Mesothelial cell of epicardium (in vitro differentiated cells): ENCODE measurements at regions not wholly inside any gene's neighbourhood (a gene's known extent, or its start where the extent isn't known, plus 50 kb on each side); places are given as distances from the start of the nearest gene placed in this dataset.

ENCODE experiments used
- DNase-seq, 2 experiments: peaks; one replicate each; pipeline ENCODE4 v3.0.0; 2021; ENCODE audit warnings: low spot score in 2 of 2; ENCODE audit not compliant: unreplicated experiment in 2 of 2
- H3K27ac Mint-ChIP-seq: 2 replicates; pipeline ENCODE4 v1.8.0; 2021; ENCODE audit warnings: mixed read lengths
- H3K27me3 Mint-ChIP-seq: 2 replicates; pipeline ENCODE4 v1.8.0; 2021; ENCODE audit warnings: low read depth, mixed read lengths
- H3K36me3 Mint-ChIP-seq: 2 replicates; pipeline ENCODE4 v1.8.0; 2021; ENCODE audit warnings: mixed read lengths
- H3K4me1 Mint-ChIP-seq: 2 replicates; pipeline ENCODE4 v1.8.0; 2021; ENCODE audit warnings: mixed read lengths
- H3K4me3 Mint-ChIP-seq: 2 replicates; pipeline ENCODE4 v1.8.0; 2021; ENCODE audit warnings: mild to moderate bottlenecking, moderate library complexity, mixed read lengths
- H3K9me3 Mint-ChIP-seq: 2 replicates; pipeline ENCODE4 v1.8.0; 2021; ENCODE audit warnings: mixed read lengths
- TF ChIP-seq, protein P1 (sequence below): fragments of 200-600 bp; sonication (generic); IDR thresholded peaks from one replicate; pipeline ENCODE4 v1.5.0; 2021; ENCODE audit warnings: antibody characterized with exemption; ENCODE audit not compliant: unreplicated experiment

DNA sequence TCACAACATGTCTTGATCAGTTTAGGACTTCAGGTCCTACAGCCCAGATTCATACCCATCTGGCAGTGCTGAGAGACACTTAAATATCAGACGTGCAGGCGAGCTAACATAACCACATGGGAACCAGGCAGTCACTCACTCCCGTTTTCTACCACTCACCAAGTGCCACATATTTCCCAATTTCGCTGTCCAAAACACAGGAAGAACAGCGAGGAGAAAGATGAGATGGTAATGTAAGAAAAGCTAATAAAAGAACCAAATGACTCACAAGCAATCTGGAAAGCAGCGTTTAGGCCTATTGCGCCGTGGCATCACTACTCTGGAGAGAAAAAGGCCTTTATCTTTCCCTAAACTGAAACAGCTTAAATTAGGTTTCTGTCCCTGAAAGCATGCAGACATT is 647.8 kb upstream of the SLC39A10 start:
- DNase-seq, result no peak
- Mint-ChIP-seq H3K4me1 (no peaks in the 10 kb centered on the region), H3K36me3 (no peaks in the 10 kb centered on the region), H3K9me3 (no peaks in the 10 kb centered on the region), H3K27ac (no peak overlapping the region), H3K4me3 (no peak overlapping the region), H3K27me3 (no peaks in the 10 kb centered on the region)
- TF ChIP-seq, protein P1, sequence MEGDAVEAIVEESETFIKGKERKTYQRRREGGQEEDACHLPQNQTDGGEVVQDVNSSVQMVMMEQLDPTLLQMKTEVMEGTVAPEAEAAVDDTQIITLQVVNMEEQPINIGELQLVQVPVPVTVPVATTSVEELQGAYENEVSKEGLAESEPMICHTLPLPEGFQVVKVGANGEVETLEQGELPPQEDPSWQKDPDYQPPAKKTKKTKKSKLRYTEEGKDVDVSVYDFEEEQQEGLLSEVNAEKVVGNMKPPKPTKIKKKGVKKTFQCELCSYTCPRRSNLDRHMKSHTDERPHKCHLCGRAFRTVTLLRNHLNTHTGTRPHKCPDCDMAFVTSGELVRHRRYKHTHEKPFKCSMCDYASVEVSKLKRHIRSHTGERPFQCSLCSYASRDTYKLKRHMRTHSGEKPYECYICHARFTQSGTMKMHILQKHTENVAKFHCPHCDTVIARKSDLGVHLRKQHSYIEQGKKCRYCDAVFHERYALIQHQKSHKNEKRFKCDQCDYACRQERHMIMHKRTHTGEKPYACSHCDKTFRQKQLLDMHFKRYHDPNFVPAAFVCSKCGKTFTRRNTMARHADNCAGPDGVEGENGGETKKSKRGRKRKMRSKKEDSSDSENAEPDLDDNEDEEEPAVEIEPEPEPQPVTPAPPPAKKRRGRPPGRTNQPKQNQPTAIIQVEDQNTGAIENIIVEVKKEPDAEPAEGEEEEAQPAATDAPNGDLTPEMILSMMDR, result no peak

DNA sequence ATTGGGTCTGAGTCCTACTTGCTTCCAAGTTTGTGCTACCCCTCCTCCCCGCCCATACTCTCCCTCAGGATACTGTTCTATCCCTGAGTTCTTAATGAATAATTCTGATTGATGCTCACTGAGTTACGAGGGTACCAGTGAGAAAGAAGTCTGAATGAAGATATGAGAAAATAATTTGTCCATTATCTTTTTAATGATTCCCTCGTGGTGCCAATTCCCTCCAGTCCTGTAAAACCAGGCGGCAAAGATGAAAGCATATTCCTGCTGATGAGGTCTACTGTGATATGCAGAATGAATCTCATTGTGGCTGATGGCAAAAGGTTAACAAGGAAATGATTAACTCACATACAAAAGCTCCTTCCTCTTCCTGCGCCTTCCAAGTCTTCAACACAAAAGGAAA is 650.2 kb upstream of the SLC39A10 start:
- H3K4me1 Mint-ChIP-seq, result no peaks in the 10 kb centered on the region
- no peaks in the 10 kb centered on the region for H3K9me3 Mint-ChIP-seq
- DNase-seq, result no peak
- H3K27ac Mint-ChIP-seq, result no peak overlapping the region
- TF ChIP-seq, protein P1, result no peak
- no peak overlapping the region for H3K4me3 Mint-ChIP-seq
- H3K36me3 Mint-ChIP-seq, result no peaks in the 10 kb centered on the region
- H3K27me3 Mint-ChIP-seq, result no peaks in the 10 kb centered on the region

DNA sequence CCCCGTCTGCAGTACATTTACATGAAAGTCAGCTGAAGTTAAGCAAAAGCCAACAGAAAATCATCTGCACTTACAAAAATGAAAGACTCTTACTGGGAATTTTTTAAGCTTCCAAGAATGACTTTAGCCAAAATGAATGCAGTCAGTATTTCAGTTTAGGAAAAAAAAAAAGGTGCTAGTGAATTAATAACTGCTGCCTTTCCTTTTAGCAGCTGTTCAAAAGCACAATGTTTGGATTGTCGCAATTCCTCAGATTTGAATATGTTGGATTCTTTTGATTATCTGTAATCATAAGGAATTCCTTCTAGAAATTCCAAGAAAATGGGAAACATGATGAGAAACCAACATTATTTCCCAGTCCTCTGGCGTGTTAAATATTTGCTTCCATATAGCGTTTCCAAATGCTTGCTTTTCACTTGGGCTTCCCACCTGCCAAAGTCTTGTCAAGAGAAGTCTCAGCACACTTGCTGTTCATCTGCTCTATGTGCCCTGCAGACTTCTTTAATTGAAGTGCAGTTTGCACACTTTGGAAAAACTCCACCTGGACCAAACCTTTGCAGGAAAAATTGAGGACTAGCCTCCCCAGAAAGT is 653.0 kb upstream of the SLC39A10 start:
- Mint-ChIP-seq H3K4me3 (no peak overlapping the region), H3K27me3 (no peaks in the 10 kb centered on the region), H3K9me3 (no peaks in the 10 kb centered on the region), H3K27ac (no peak overlapping the region), H3K36me3 (no peaks in the 10 kb centered on the region), H3K4me1 (no peaks in the 10 kb centered on the region)
- TF ChIP-seq, protein P1, result no peak
- DNase-seq, result no peak

DNA sequence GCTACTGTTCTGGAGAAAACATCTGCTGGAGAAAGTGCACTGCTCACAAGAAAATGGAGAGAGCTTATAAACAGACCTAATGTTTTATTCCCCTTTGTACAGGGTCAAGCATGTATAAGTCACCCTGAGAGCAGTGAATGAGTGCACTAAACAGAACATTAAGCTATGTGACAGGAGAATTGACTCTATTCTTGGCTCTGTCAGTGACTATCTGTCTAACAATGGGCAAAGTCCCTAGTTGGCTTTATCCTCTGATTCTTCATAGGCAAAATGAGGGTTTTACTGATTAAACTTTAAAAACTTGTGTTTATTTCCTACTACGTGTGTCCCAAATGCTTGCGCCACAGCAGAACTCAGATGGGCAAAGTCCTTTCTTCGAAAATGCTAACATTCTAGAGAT is 655.1 kb upstream of the SLC39A10 start:
- H3K27ac Mint-ChIP-seq, result no peak overlapping the region
- no peaks in the 10 kb centered on the region for H3K36me3 Mint-ChIP-seq
- no peaks in the 10 kb centered on the region for H3K4me1 Mint-ChIP-seq
- no peak for DNase-seq
- H3K4me3 Mint-ChIP-seq, result no peak overlapping the region
- TF ChIP-seq, protein P1, result no peak
- H3K27me3 Mint-ChIP-seq, result no peaks in the 10 kb centered on the region
- no peaks in the 10 kb centered on the region for H3K9me3 Mint-ChIP-seq

DNA sequence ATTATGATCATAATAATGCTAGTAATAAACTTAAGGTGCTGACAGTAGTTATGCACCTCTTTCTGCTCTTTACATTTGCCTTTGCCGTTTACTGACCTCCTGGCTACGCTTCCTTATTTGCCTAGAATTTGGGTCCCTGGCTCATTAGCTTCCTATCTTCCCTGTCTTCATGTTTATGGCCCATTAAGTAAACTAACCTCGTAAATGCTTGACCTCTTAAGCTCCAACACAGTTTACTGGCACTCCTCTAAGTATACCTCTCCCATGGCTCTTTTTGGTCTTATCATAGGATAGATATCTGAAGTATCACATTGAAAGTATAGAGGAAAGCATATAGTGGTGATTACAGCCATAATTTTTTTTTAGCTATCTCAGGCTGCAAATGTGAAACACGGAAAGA is 657.3 kb upstream of the SLC39A10 start:
- Mint-ChIP-seq H3K27ac (no peak overlapping the region), H3K4me3 (no peak overlapping the region), H3K4me1 (no peaks in the 10 kb centered on the region), H3K27me3 (no peaks in the 10 kb centered on the region), H3K9me3 (peaks cover 5% of the 10 kb centered on the region), H3K36me3 (no peaks in the 10 kb centered on the region)
- no peak for DNase-seq
- TF ChIP-seq, protein P1, result no peak

DNA sequence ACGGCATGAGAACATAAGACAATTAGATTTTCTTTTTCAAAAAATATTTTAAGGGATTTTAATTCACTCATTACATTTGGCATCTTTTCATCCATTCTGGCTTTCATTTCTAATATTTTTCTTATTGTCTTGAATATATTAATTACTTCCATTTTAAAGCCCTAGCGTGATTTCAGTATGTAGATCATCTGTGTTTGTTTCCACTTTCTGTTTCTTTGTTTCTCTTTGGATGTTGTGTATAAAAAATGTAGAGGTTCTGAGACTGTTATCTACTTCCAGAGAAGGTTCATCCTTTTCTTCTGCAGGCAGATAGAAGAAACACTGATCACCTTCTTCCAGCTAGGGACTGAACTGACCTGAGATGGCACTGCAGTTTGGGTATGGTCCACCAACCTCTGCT is 664.4 kb upstream of the SLC39A10 start:
- Mint-ChIP-seq H3K9me3 (peaks cover 5% of the 10 kb centered on the region), H3K27ac (no peak overlapping the region), H3K4me3 (no peak overlapping the region), H3K4me1 (no peaks in the 10 kb centered on the region), H3K27me3 (peaks cover 4% of the 10 kb centered on the region), H3K36me3 (no peaks in the 10 kb centered on the region)
- TF ChIP-seq, protein P1, result no peak
- DNase-seq, result no peak
